T-helper 2 cell (primary cell): ENCODE measurements at regions not wholly inside any gene's neighbourhood (a gene's known extent, or its start where the extent isn't known, plus 50 kb on each side); places are given as distances from the start of the nearest gene placed in this dataset.

Experiments
- DNase-seq, 5 experiments: peaks; one replicate each; pipeline versions ENCODE4 v3.0.0 to v3.0.0-alpha.2; 2012 to 2022

DNA sequence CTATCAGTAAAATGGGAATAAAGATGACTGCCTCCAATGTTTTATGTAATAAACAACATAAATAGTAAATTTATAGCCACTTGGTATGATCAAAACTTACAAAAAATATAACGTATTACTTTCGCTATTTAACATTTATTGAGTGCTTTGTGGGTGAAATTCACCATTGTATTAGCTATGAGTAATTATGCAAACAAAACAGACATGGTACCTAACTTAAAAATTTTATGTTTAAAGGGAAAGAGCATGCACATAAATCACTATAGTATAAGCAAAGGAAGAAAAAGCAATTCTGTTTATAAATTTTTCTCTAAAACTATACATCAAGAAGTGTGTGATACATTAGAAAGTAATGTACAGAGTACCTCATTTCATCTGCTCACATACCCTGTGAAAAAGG, 1046.2 kb downstream of the NCAM2 start:
- no peak for DNase-seq

DNA sequence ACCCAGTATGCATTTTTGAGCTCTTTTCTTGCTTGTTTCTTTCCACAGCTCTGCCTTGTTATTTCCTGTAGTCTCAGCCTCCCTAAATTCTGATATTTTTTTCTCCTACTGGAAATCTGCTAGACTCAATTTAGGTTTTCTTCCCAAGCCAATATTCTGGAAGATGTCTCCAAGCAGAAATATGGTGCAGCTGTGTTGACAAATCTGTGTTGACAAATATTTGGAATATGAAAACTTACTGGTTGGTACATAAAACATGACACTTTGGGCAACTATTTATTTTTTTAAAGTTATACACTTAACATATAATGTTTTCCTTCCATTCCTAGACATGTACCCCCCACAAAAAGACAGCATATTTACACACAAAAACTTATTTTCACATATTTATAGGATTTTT, 1048.4 kb downstream of the NCAM2 start:
- DNase-seq = no peak

DNA sequence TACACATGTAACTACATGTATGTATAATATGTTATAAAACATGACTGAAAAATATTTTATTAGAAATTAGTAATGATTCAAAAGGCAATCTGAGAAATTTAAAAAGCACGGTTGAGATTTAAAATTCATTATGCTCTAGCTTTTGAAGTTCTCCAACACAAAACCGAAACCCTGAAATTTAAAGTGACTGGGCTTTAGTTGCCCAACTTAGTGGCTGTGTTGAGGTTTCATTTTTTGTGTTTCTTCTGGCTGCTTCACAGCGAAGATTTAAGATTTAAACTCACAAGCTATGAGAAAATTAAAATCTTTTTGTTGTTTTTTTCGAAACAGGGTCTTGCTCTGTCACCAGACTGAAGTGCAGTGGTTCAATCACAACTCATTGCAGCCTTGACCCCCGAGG, 1058.7 kb downstream of the NCAM2 start:
- DNase-seq = no peak

DNA sequence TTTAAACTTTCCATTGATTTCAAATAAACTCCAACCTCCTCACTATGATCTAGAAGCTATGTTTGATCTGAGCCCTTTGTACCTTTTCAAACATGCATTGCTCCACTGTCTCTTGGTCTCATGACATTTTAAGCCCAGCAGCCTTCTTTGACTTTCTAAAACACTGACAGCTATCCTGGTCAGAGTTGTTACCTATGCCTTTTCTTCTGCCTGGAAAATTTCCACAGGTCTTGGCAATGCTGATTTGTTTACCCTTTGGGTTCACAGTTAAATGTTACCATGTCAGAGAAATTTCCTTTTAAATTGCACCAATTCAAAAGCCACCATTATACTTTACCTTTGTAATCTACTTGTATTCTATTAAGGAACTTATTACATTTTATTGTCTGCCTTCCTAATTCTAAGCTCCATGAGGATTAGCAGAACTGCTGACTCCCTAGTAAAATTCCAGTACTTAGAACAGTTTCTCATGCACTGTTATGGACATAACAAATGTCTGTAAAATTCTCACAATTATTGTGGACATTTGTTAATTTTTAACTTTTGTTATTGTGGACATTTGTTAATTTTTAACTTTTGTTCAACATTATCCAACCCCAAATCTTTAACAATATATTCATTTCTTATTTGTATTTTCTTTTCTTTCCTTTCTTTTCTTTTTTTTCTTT, 1064.4 kb downstream of the NCAM2 start:
- DNase-seq = no peak

DNA sequence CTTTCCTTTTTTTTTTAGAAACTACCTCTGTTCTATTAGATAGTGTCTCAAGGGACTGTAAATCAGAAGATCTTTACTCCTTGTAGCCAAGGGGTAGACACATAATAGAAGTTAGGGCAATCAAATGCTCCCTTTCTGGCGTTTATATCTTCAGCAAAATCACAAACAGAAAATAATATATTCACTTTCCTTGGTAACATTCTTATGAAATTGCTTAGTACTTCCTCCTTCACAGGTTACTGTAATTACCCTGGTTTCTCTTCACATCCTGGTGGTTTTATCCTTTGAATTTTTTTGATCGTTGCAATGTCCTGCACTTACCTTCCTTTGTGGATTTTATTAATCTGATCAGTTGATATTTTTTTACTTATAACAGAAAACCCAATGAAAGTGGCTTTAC, 1064.9 kb downstream of the NCAM2 start:
- no peak for DNase-seq

DNA sequence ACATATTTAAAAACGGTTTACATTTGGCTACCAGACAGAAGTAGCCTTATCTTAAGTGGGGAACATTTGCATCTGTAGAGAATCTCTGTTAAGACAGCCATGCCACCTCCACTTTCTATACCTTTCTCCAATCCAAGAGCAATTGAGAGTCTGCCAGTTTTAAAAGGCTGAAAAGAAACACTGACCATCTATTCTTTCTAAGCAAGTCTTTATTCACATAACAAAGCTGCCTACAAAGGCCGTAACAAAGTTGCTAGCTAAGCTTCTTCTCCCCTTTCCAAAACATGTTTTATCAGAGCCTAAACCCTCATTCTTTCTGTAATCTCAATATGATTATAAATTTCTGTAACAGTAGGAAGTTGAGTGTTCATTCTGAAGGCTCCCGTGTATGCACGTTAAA, 1078.3 kb downstream of the NCAM2 start:
- no peak for DNase-seq

DNA sequence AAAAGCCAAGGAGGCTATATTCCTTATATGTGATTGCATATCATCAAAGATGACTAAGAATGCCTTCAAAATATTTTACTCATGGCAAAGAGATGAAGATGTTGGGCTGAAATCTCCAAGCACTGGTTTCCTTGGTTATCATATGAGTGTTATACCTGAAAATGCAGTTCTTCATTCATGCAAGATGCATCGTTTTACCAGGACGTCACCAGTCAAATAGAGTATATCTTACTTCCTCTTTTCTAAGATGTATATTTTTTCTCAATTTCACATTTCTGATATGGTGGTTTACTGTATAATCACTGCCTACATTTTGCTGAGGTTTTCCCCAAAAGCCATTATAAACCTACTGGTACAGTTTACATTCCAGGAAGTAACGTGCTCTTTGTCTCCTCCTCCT, 1085.7 kb downstream of the NCAM2 start:
- DNase-seq = no peak

DNA sequence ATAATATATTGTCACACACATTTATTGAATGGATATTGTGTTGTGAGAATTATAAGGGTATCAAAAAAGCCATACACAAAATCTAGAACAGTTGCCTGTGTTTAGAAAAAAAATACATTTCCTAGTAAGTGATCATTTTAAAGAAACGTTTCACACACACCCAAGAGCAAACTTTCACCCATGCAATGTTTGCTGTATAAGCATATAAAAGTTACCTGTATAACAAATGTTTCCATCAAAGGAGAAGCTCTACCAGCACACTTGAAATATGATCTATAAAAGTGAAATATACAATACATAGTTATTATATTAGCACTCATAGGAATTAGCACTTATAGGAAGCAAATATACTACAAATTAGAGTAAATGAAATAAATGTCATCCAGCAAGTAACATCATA, 1098.1 kb downstream of the NCAM2 start:
- DNase-seq = no peak

DNA sequence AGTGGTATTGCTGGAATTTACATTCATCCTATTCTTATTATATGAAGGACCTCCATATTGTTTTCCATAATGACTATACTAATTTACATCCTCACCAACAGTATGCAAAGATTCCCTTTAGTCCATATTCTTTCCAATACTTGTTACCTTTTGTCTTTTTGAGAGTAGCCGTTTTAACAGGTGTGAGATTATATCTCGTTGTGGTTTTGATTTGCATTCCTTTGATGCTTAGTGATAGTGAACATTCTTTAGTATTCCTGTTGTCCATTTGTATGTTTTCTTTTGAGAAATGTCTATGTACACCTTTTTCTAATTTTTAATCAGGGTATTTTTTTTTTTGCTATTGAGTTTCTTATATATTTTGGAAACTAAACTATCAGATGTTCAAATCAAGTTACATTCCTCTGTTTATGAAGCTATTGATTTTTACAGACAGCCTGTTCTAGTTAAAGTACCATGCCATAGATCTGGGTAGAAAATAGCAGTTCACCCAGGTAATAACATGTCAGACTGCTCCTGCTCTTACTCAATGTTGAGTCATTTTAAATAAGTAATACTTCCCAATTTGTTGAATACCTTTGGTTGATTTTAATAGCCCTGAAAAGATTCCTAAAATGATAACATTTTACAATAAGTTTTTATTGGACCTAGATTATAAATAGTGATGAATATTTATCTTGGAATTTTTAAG, 1108.7 kb downstream of the NCAM2 start:
- no peak for DNase-seq

DNA sequence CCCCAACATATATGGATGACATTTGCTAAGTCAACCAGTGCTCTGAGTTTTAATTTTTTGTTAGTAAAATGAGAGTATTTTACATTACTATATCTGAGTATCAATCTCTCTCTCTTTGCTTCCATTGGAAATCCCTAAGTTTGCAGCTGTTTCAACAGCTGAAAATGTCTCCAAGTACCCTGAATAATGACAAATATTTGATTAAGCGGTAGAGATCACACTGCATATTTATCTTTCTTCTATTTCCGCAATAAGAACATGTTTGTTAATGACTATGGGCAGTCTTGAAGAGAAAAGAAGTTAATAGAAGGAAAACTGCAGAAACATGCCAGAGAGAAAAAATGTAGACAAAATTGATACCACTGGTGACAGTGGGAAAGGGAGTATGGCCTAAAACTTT, 1117.5 kb downstream of the NCAM2 start:
- no peak for DNase-seq

DNA sequence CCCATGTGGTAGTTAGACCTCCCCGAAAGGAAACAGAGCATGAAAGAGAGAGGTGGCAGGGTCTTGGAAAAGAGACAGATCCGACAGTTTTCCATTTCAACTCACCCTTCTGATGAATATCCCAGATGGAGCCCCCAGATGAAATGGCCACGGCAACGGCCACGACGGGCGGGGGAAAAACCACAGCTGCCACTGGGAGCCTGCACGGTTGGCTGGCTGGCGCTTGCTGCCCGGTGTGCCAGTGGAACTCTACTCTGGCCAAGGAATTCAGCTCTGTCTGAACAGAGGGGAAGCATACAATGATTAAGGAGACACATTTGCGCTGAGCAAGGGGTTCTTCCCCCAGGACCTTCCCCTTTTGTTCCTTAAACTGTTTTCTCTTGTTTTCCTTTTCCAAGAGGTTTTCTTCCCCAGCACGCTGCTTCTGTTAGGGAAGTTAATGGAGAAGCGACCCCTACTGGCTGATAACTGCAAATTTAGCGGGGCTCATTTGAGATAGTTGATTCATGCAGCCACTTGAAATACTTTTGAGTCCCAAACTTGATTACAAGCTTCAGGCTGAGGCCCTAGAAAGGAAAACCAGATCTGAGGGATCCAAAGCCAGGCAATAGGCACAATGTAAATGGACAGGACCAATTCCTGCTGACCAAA, 1122.5 kb downstream of the NCAM2 start:
- no peak for DNase-seq

DNA sequence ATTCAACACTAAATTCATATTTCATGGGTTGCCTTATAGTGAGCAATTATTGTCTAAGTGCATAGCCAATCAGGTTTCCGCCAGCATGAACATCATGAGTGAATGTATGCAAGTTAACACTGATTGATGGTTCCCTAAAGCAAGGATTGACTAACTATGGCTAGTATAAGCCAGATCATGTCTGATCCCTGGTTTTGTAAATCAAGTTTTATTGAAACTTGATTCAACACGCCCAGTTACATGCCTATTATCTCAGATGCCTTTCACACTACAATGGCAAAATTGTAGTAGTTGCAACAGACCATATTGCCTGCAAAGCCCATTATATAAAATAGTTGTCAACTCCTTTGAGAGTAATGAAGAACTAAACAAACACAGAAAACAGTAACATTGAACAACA, 1127.4 kb downstream of the NCAM2 start:
- no peak for DNase-seq

DNA sequence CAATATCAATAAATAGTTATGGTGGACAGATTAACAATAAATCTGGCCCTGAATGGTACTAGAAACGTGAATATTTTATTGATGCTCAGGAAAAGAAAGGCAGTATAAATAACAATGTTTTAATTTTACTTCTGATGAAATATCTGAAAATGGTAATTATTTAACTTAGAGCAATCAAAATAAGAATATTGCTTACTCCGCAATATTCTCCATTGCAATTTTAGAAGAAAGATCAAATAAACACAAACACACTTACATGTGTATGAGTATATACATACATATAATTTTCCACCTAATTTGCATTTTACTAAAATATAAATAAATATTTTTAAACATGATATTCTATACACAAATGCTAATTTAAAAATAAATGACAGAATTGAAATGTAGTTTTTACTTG, 1130.5 kb downstream of the NCAM2 start:
- DNase-seq = no peak

DNA sequence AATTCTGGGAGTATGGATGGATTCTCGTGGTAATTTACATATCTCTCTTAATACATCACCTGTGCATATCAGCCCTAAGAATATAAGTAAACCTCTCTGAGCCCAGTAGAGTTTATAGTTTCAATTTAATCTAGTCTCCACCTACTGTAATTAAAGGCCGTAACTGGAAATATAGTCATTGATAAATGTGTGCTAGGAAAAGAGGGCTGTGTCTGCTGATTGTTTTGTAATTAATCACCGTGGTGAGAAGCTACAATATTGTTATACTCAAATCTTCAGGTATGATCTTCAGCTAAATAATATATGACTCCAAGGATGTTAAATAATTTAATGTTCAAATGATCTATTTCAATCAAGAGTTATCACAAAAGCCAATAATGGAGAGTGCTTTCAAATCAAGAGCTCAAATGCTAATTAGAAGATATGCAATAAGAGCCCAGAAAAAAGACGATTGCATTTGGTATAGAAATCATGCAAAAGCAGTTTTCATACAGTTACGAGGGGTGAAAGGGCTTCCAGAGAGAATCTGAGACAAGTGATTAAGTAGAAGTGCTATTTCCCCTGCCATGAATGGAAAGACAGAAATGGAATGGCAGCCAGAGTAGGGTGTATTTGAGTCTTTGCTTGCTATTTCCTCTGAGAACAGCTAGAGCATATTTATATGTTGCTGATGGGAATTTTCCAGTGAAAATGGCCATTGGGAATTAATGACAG, 1134.3 kb downstream of the NCAM2 start:
- no peak for DNase-seq

DNA sequence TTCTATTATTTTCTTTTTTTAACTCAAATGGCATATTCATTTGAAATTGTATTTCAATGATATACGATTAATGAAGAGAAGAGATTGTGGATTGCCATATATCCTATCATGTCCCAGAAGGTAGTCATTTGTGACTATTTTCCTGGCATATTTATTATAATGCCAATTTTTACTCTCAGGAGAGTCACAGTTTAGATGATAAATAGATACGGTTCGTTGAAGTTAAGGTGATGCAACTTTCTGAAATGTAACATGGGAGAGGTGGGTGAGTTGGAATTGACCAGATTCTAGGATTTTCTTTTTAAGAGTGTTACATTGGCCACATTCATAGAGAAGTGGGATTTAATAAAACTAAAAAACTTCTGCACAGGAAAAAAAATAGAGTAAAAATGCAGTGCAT, 1138.5 kb downstream of the NCAM2 start:
- no peak for DNase-seq

DNA sequence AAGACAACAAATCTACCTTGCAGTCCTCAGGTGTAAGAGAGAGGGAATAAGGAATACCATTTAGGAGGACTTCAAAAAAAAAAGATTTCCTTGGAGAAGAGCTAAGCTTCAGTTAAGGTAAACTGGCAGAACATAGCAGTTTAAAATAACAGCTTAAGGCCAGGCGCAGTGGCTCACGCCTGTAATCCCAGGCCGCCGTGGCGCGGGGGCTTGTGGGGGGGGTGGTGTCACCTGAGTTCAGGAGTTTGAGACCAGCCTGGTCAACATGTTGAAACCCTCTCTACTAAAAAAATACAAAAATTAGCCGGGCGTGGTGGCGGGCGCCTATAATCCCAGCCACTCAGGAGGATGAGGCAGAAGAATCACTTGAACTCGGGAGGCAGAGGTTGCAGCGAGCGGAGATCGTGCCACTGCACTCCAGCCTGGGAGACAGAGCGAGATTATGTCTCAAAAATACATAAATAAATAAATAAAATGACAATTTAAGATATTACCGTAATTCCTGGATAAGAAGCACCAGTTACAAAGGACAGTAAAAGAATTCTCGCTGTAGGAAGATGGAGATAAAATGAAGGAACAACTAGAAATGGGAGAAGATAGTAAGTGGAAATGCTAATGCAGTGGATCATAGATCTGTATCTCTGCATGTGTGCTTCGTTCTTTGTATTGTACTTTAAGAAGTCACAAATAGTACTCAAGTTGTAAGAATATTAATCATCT, 1140.2 kb downstream of the NCAM2 start:
- no peak for DNase-seq

DNA sequence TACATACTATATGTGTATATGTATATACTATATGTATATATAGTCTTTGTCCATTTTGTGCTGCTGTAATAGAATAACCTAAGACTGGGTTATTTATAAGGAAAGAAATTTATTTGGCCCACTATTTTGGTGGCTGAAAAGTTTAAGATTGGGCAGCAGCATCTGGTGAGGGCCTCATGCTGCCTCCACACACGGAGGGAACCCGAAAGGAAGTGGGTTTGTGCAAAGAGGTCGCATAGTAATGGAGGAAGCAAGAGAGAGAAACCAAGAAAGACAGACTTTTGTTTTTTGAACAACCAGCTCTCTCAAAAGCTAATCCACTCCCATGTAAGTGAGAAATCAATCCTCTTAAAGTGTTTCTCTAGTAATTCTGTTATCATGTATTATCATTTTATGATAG, 1147.3 kb downstream of the NCAM2 start:
- DNase-seq = no peak

DNA sequence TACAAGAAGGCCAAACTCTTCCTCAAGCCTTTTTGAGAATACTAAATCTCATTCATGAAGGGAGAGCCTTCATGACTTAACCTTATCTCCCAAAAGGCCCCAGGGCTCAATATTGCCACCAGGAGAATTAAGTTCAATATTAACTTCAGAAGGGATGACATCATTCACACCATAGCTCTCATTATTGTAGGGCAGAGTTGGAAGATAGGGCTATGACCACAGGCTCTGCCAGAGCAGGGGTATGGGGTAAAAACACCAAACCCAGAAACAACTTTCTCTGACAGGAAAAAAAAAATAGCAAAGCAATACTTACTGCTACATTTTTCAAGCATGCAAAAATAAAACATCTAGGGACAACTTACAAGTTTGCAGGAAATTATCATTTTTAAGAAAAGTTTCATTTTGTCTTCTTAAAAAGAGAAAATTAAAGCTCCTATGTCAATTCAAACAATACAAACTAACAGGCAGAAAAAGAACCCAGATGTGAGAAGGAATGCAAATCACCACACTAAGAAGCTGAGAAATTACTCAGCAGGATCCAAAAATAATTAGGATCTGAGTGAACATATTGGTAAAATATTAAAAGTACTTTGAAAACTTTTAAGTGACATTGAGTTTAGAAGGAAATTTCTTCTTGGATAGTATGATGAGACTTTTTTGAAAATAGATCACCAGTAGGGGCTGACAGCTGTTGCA, 1156.5 kb downstream of the NCAM2 start:
- DNase-seq = no peak

DNA sequence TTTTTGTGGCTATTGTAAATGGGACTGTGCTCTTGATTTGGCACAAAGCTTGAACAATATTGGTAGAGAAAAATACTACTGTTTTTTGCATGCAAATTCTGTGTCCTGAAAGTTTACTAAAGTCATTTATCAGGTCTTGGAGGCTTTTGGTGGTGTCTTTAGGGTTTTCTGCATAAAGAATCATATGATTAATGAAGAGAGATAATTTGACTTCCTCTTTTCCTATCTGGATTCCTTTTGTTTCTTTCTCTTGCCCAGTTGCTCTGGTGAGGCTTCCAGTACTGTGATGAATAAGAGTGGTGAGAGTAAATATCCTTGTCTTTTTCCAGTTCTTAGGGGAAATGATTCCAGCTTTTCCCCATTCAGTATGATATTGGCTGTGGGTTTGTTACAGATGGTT, 1166.7 kb downstream of the NCAM2 start:
- no peak for DNase-seq

DNA sequence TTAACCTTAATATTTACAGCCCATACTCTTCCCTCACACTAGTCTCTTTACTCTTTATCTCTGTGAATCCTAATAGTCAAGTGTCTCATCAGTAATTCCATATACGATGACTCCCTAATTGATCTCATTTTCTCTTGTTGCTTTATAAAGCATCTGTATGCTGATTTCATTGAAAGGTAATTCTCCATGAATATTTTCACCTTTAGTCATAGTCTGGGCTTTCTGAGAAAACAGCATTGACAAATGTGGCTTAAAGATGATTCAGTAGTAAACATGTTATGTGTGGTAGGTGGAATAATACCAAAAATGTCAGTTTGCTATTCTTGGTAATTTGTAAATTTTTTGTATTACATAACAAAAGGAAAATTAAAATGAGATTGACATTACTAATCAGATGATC, 1176.5 kb downstream of the NCAM2 start:
- no peak for DNase-seq

DNA sequence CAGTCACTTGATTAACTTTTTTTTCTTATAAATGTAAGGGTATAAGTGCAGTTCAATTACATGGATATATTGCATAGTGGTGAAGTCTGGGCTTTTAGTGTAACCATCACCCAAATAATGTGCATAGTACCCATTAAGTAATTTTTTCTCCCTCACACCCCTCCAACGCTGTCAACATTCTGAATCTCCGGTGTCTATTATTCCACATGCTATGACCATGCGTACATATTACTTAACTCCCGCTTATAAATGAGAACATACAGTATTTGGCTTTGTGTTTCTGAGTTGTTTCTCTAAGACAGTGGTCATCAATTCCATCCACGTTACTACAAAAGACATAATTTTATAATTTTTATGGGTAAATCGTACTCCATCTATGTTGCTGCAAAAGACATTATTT, 1191.1 kb downstream of the NCAM2 start:
- DNase-seq = no peak

DNA sequence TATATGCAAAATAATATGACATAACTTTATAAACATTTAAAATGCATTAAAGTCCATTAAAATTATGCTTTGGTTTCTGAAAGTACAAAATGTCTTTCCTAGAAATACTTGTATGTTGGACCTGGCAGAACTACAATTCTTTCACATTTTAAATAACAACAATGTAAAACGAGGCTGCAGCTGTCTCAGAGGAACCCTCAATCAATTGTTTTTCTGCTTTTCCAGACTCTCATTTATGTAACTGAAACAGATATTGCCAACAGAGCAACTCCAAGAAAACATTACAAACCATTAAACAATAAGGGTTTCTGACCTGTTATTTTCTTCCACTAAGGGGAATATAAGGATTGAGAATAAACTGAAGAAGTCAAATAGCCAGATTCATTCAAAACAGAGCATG, 1193.4 kb downstream of the NCAM2 start:
- DNase-seq = no peak
